EL (cell line): ENCODE measurements at regions not wholly inside any gene's neighbourhood (a gene's known extent, or its start where the extent isn't known, plus 50 kb on each side); places are given as distances from the start of the nearest gene placed in this dataset.

Source experiments
- DNase-seq: peaks from one replicate; pipeline ENCODE4 v3.0.0-alpha.2; 2016

- no peak for DNase-seq
Measured at GRCh38 chr13:70884196-70884595, 775.9 kb upstream of the KLHL1 start.

- no peak for DNase-seq
Measured at GRCh38 chr13:70874636-70875035, 766.4 kb upstream of the KLHL1 start.

- no peak for DNase-seq
Measured at GRCh38 chr13:70864731-70865130, 756.5 kb upstream of the KLHL1 start.

GRCh38 chr13:70856711-70857110 is 748.5 kb upstream of the KLHL1 start:
- DNase-seq = no peak

GRCh38 chr13:70856025-70856424 is 747.8 kb upstream of the KLHL1 start:
- no peak for DNase-seq

- DNase-seq = no peak
Measured at GRCh38 chr13:70849222-70849621, 741.0 kb upstream of the KLHL1 start.

- no peak for DNase-seq
Measured at GRCh38 chr13:70844391-70845108, 736.3 kb upstream of the KLHL1 start.

GRCh38 chr13:70842062-70842644 is 733.9 kb upstream of the KLHL1 start:
- DNase-seq = no peak

- no peak for DNase-seq
Measured at GRCh38 chr13:70841240-70842061, 733.2 kb upstream of the KLHL1 start.

GRCh38 chr13:70835371-70835770 is 727.1 kb upstream of the KLHL1 start:
- DNase-seq = no peak

- no peak for DNase-seq
Measured at GRCh38 chr13:70829748-70830147, 721.5 kb upstream of the KLHL1 start.

GRCh38 chr13:70817576-70817975 is 709.3 kb upstream of the KLHL1 start:
- DNase-seq = no peak

- DNase-seq = no peak
Measured at GRCh38 chr13:70816853-70817252, 708.6 kb upstream of the KLHL1 start.

GRCh38 chr13:70814684-70815083 is 706.4 kb upstream of the KLHL1 start:
- DNase-seq = no peak

GRCh38 chr13:70812481-70812880 is 704.2 kb upstream of the KLHL1 start:
- DNase-seq = no peak

GRCh38 chr13:70809588-70809987 is 701.3 kb upstream of the KLHL1 start:
- DNase-seq = no peak

- no peak for DNase-seq
Measured at GRCh38 chr13:70798385-70798784, 690.1 kb upstream of the KLHL1 start.

- DNase-seq = no peak
Measured at GRCh38 chr13:70795484-70795883, 687.2 kb upstream of the KLHL1 start.

- no peak for DNase-seq
Measured at GRCh38 chr13:70792121-70792520, 683.9 kb upstream of the KLHL1 start.

- no peak for DNase-seq
Measured at GRCh38 chr13:70789751-70790150, 681.5 kb upstream of the KLHL1 start.

GRCh38 chr13:70788074-70788473 is 679.8 kb upstream of the KLHL1 start:
- DNase-seq = no peak

- DNase-seq = no peak
Measured at GRCh38 chr13:70784207-70784989, 676.1 kb upstream of the KLHL1 start.

- no peak for DNase-seq
Measured at GRCh38 chr13:70769817-70770216, 661.6 kb upstream of the KLHL1 start.
